Small intestine (tissue), 7 donors: ENCODE measurements at regions not wholly inside any gene's neighbourhood (a gene's known extent, or its start where the extent isn't known, plus 50 kb on each side); places are given as distances from the start of the nearest gene placed in this dataset.

Experiments
- DNase-seq, 2 donors: peaks; one replicate each; pipeline versions ENCODE4 v3.0.0 to v3.0.0-alpha.2; 2013
- FAIRE-seq: peaks from 2 replicates; lab custom pipeline; 2012; peaks lifted over from hg19 to GRCh38; lab: Jason Lieb, UNC
- H3K27ac ChIP-seq, 3 donors: one replicate each; pipeline ENCODE4 v1.5.1; 2013; ENCODE audit warnings: low read length in 2 of 3, mild to moderate bottlenecking in 2 of 3, control low read depth in 1 of 3, inconsistent platforms in 1 of 3, low read depth in 1 of 3, moderate library complexity in 1 of 3
- H3K27me3 ChIP-seq, 3 donors: one replicate each; pipeline ENCODE4 v1.6.1; 2013; ENCODE audit warnings: low read length in 3 of 3, inconsistent platforms in 1 of 3; ENCODE audit not compliant: control insufficient read depth in 3 of 3, insufficient read depth in 3 of 3
- H3K36me3 ChIP-seq, 3 donors: one replicate each; pipeline ENCODE4 v1.6.1; 2013; ENCODE audit warnings: low read length in 3 of 3, inconsistent platforms in 1 of 3, low read depth in 1 of 3, mild to moderate bottlenecking in 1 of 3, moderate library complexity in 1 of 3; ENCODE audit not compliant: control insufficient read depth in 3 of 3, insufficient read depth in 2 of 3
- H3K4me1 ChIP-seq, 3 donors: one replicate each; pipeline ENCODE4 v1.6.1; 2013; ENCODE audit warnings: low read length in 2 of 3, inconsistent platforms in 1 of 3, low read depth in 1 of 3, mild to moderate bottlenecking in 1 of 3, moderate library complexity in 1 of 3; ENCODE audit not compliant: control insufficient read depth in 3 of 3, insufficient read depth in 2 of 3
- H3K4me3 ChIP-seq, 3 donors: one replicate each; pipeline ENCODE4 v1.5.1; 2013; ENCODE audit warnings: low read length in 3 of 3, control low read depth in 1 of 3, inconsistent platforms in 1 of 3, low read depth in 1 of 3, mild to moderate bottlenecking in 1 of 3, moderate library complexity in 1 of 3
- H3K9me3 ChIP-seq, 2 donors: one replicate each; pipeline ENCODE4 v1.6.1; 2013; ENCODE audit warnings: low read depth in 1 of 2, low read length in 1 of 2; ENCODE audit not compliant: control insufficient read depth in 2 of 2, insufficient read depth in 1 of 2
- WGBS, 3 donors: extraction: QIAGEN DNeasy Blood & Tissue Kit; methylation state at CpG; one replicate each; pipeline ENCODE4 v1.1.7; 2013; 5-methylcytosine and 5-hydroxymethylcytosine counted together
- donor health status: healthy with polysubstance abuse.
- donor health status: control.
- donor health status: control.
- donor health status: Bipolar disorder and iron deficiency.
- donor health status: healthy.

GRCh38 chr14:65222440-65222858 lies 120.1 kb upstream of the MAX start:
- DNase-seq = peak; percentile 66 to 81
- Histone ChIP-seq H3K36me3 (no peaks in the 10 kb centered on the region), H3K4me3 (no peak overlapping the region), H3K27ac (peak overlapping the region in 1 of 3 donors; percentile 5), H3K9me3 (no peaks in the 10 kb centered on the region), H3K27me3 (no peaks in the 10 kb centered on the region), H3K4me1 (peaks cover 0 to 36% (median 8%) of the 10 kb centered on the region in 3 donors)
- no peak for FAIRE-seq
- WGBS, 3 donors = 32 to 38% (median 35%) methylated on average over 9 of the region's 9 CpGs

- Histone ChIP-seq H3K27ac (no peak overlapping the region), H3K9me3 (no peaks in the 10 kb centered on the region), H3K36me3 (no peaks in the 10 kb centered on the region), H3K4me1 (peaks cover 0 to 43% (median 8%) of the 10 kb centered on the region in 3 donors), H3K27me3 (no peaks in the 10 kb centered on the region), H3K4me3 (no peak overlapping the region)
- WGBS, 3 donors = 92 to 95% (median 94%) methylated on average over 5 of the region's 5 CpGs
- DNase-seq = no peak
- FAIRE-seq = no peak
Measured at GRCh38 chr14:65223636-65224035, 121.3 kb upstream of the MAX start.

- no peak for FAIRE-seq
- WGBS, 3 donors = 0 to 22% (median 19%) methylated on average over 1 of the region's 1 CpG
- no peak for DNase-seq
- H3K36me3 ChIP-seq = no peaks in the 10 kb centered on the region
- H3K27ac ChIP-seq = peak overlapping the region in 1 of 3 donors; percentile 1
- H3K4me1 ChIP-seq = peaks cover 0 to 50% (median 12%) of the 10 kb centered on the region in 3 donors
- H3K27me3 ChIP-seq = no peaks in the 10 kb centered on the region
- H3K9me3 ChIP-seq = no peaks in the 10 kb centered on the region
- H3K4me3 ChIP-seq = no peak overlapping the region
Measured at GRCh38 chr14:65224799-65225198, 122.5 kb upstream of the MAX start.

- FAIRE-seq = no peak
- no peaks in the 10 kb centered on the region for H3K9me3 ChIP-seq
- H3K27ac ChIP-seq = peak overlapping the region in 1 of 3 donors; percentile 77
- WGBS, 3 donors = 74 to 83% (median 83%) methylated on average over 9 of the region's 9 CpGs
- H3K4me1 ChIP-seq = peaks cover 0 to 57% (median 12%) of the 10 kb centered on the region in 3 donors
- H3K36me3 ChIP-seq = no peaks in the 10 kb centered on the region
- no peak for DNase-seq
- no peak overlapping the region for H3K4me3 ChIP-seq
- H3K27me3 ChIP-seq = no peaks in the 10 kb centered on the region
Measured at GRCh38 chr14:65225299-65226159, 123.2 kb upstream of the MAX start.

GRCh38 chr14:65226824-65227604 lies 124.7 kb upstream of the MAX start:
- 21 to 49% (median 41%) methylated on average over 7 of the region's 7 CpGs for WGBS, 3 donors
- H3K27ac ChIP-seq = peak overlapping the region; percentile 61 to 88 (median 77)
- H3K36me3 ChIP-seq = no peaks in the 10 kb centered on the region
- H3K4me1 ChIP-seq = peaks cover 0 to 67% (median 19%) of the 10 kb centered on the region in 3 donors
- FAIRE-seq (no peak), DNase-seq (peak; percentile 79 to 89)
- no peaks in the 10 kb centered on the region for H3K27me3 ChIP-seq
- no peak overlapping the region for H3K4me3 ChIP-seq
- H3K9me3 ChIP-seq = no peaks in the 10 kb centered on the region

- FAIRE-seq = no peak
- Histone ChIP-seq H3K36me3 (no peaks in the 10 kb centered on the region), H3K4me1 (peaks cover 0 to 58% (median 19%) of the 10 kb centered on the region in 3 donors), H3K4me3 (no peak overlapping the region), H3K9me3 (no peaks in the 10 kb centered on the region), H3K27ac (peak overlapping the region in 1 of 3 donors; percentile 77), H3K27me3 (no peaks in the 10 kb centered on the region)
- WGBS, 3 donors = 75 to 83% (median 82%) methylated on average over 2 of the region's 2 CpGs
- no peak for DNase-seq
Measured at GRCh38 chr14:65228436-65228835, 126.1 kb upstream of the MAX start.

GRCh38 chr14:65228956-65229747 lies 126.8 kb upstream of the MAX start:
- Histone ChIP-seq H3K4me3 (peak overlapping the region in 2 of 3 donors; percentile 20 to 32), H3K36me3 (no peaks in the 10 kb centered on the region), H3K27ac (peak overlapping the region; percentile 77 to 98 (median 85)), H3K9me3 (no peaks in the 10 kb centered on the region), H3K27me3 (no peaks in the 10 kb centered on the region), H3K4me1 (peaks cover 0 to 58% (median 19%) of the 10 kb centered on the region in 3 donors)
- no peak for DNase-seq
- 70 to 81% (median 80%) methylated on average over 8 of the region's 8 CpGs for WGBS, 3 donors
- no peak for FAIRE-seq
